ENCODE measurements at regions not wholly inside any gene's neighbourhood (a gene's known extent, or its start where the extent isn't known, plus 50 kb on each side); places are given as distances from the start of the nearest gene placed in this dataset.
"Not testable (repeated sequence)": the region's sequence is repeated elsewhere in the genome, so short reads cannot be mapped to it uniquely, and the experiment has no call there.

GRCh38 chr1:145541246-145541645 is 66.5 kb upstream of the GPR89A start:
- not testable (repeated sequence) for TF ChIP-seq CTCF, EZH2, EZH2phosphoT487 (IDR thresholded peaks at IDR 0.05)

Measured in neural progenitor cell (in vitro differentiated cells).